GM18951 (cell line): ENCODE measurements at regions not wholly inside any gene's neighbourhood (a gene's known extent, or its start where the extent isn't known, plus 50 kb on each side); places are given as distances from the start of the nearest gene placed in this dataset.

ENCODE experiments used
- POLR2A ChIP-seq: IDR thresholded peaks from 4 replicates; pipeline ENCODE4 v1.6.1; 2011; ENCODE audit warnings: mild to moderate bottlenecking; ENCODE audit not compliant: insufficient read length, insufficient read depth; ENCODE audit errors: extremely low read depth
- in situ Hi-C: fragments of 300-500 bp; cut with MboI; formaldehyde crosslinking; loops from one replicate; pipeline ENCODE4 v1.12.0; 2022; ENCODE audit warnings: low sequenced_read_pairs, mixed read lengths, inconsistent platforms; ENCODE audit not compliant: unreplicated experiment

- no peak for TF ChIP-seq POLR2A
- in situ Hi-C loops = no loop called here
Observed at GRCh38 chr6:133583907-133584427, 304.9 kb upstream of the TCF21 start.

- no peak for TF ChIP-seq POLR2A
- in situ Hi-C loops = no loop called here
Observed at GRCh38 chr6:133584823-133585222, 304.1 kb upstream of the TCF21 start.

GRCh38 chr6:133585978-133586377, 302.9 kb upstream of the TCF21 start:
- in situ Hi-C loops = no loop called here
- TF ChIP-seq POLR2A = no peak

- in situ Hi-C loops = no loop called here
- no peak for TF ChIP-seq POLR2A
Observed at GRCh38 chr6:133587546-133588160, 301.3 kb upstream of the TCF21 start.

- TF ChIP-seq POLR2A = no peak
- in situ Hi-C loops = no loop called here
Observed at GRCh38 chr6:133590196-133590595, 298.7 kb upstream of the TCF21 start.

- in situ Hi-C loops = no loop called here
- no peak for TF ChIP-seq POLR2A
Observed at GRCh38 chr6:133590814-133591213, 298.1 kb upstream of the TCF21 start.

- TF ChIP-seq POLR2A = no peak
- in situ Hi-C loops = no loop called here
Observed at GRCh38 chr6:133591275-133591674, 297.6 kb upstream of the TCF21 start.

GRCh38 chr6:133594652-133595110, 294.2 kb upstream of the TCF21 start:
- no peak for TF ChIP-seq POLR2A
- in situ Hi-C loops = no loop called here

- in situ Hi-C loops = no loop called here
- no peak for TF ChIP-seq POLR2A
Observed at GRCh38 chr6:133595111-133595761, 293.7 kb upstream of the TCF21 start.

GRCh38 chr6:133606852-133607251, 282.1 kb upstream of the TCF21 start:
- in situ Hi-C loops = loop anchor here (25.0 kb wide), 1 partner anchor 305 kb away; no protein-coding TSS in a partner anchor

GRCh38 chr6:133608620-133609019, 280.3 kb upstream of the TCF21 start:
- no peak for TF ChIP-seq POLR2A
- in situ Hi-C loops = loop anchor here (25.0 kb wide), 1 partner anchor 304 kb away; no protein-coding TSS in a partner anchor

More at GRCh38 chr6:133606852-133607251, 282.1 kb upstream of the TCF21 start:
- TF ChIP-seq POLR2A = no peak

- TF ChIP-seq POLR2A = no peak
- in situ Hi-C loops = loop anchor here (25.0 kb wide), 1 partner anchor 303 kb away; no protein-coding TSS in a partner anchor
Observed at GRCh38 chr6:133609415-133610226, 279.3 kb upstream of the TCF21 start.

GRCh38 chr6:133610227-133610840, 278.6 kb upstream of the TCF21 start:
- TF ChIP-seq POLR2A = no peak
- in situ Hi-C loops = loop anchor here (25.0 kb wide), 1 partner anchor 302 kb away; no protein-coding TSS in a partner anchor
